IMR-90 (cell line): ENCODE measurements at regions not wholly inside any gene's neighbourhood (a gene's known extent, or its start where the extent isn't known, plus 50 kb on each side); places are given as distances from the start of the nearest gene placed in this dataset.

ENCODE experiments used
- ATAC-seq: fragments of 200-7000 bp; cut with Tn5 transposase; 2 replicates; pipeline ENCODE4 v1.9.1; 2020; ENCODE audit warnings: low read depth, mild to moderate bottlenecking, moderate library complexity
- BruUV-seq: library from RNA; stranded (reverse); fragments of 400-500 nt; replicated peaks from 2 replicates; lab custom pipeline; 2021; lab: Mats Ljungman, UMichigan
- CTCF ChIA-PET: fragments of 300-600 bp; formaldehyde crosslinking; extraction: SDS; loops from one replicate; lab custom pipeline; 2021; ENCODE audit warnings: antibody characterized with exemption; lab: Yijun Ruan, JAX
- POLR2A ChIA-PET: fragments of 300-600 bp; sonication (Branson Sonifier 250); formaldehyde crosslinking; loops from one replicate; lab custom pipeline; 2022; ENCODE audit warnings: antibody characterized with exemption; ENCODE audit not compliant: unreplicated experiment; lab: Charles Lee
- DNase-seq: peaks from one replicate; pipeline ENCODE4 v3.0.0; 2013
- H2AFZ ChIP-seq: replicated peaks from 2 replicates; pipeline ENCODE3; 2013; ENCODE audit warnings: low read length, mild to moderate bottlenecking; ENCODE audit not compliant: poor library complexity
- H2AK5ac ChIP-seq: 2 replicates; pipeline ENCODE4 v1.6.1; 2013; ENCODE audit warnings: low read depth, low read length, inconsistent platforms
- H2AK9ac ChIP-seq: replicated peaks from 2 replicates; pipeline ENCODE3; 2013; ENCODE audit warnings: mild to moderate bottlenecking, low read depth, low read length, moderate library complexity; ENCODE audit not compliant: poor library complexity
- H2BK120ac ChIP-seq: 2 replicates; pipeline ENCODE4 v1.6.1; 2013; ENCODE audit warnings: low read depth, low read length, inconsistent platforms
- H2BK15ac ChIP-seq: 3 replicates; pipeline ENCODE4 v1.6.1; 2013; ENCODE audit warnings: low read depth, low read length, inconsistent platforms
- H2BK20ac ChIP-seq: 2 replicates; pipeline ENCODE4 v1.6.1; 2013; ENCODE audit warnings: low read depth, mild to moderate bottlenecking, inconsistent platforms, low read length, moderate library complexity
- H2BK5ac ChIP-seq: 2 replicates; pipeline ENCODE4 v1.6.1; 2013; ENCODE audit warnings: mild to moderate bottlenecking, low read depth, low read length, inconsistent platforms; ENCODE audit not compliant: poor library complexity, severe bottlenecking
- H3K14ac ChIP-seq: replicated peaks from 2 replicates; pipeline ENCODE4 v1.6.1; 2013; ENCODE audit warnings: low read depth, low read length, inconsistent platforms
- H3K18ac ChIP-seq: 2 replicates; pipeline ENCODE4 v1.6.1; 2013; ENCODE audit warnings: low read depth, low read length, control low read depth
- H3K23ac ChIP-seq: 2 replicates; pipeline ENCODE4 v1.6.1; 2013; ENCODE audit warnings: low read depth, low read length, inconsistent platforms
- H3K27ac ChIP-seq: 2 replicates; pipeline ENCODE4 v1.5.1; 2013; ENCODE audit warnings: mild to moderate bottlenecking, control low read depth, low read length; ENCODE audit not compliant: insufficient read depth
- H3K27me3 ChIP-seq: 2 replicates; pipeline ENCODE4 v1.6.1; 2013; ENCODE audit warnings: low read length; ENCODE audit not compliant: control insufficient read depth, insufficient read depth
- H3K36me3 ChIP-seq: 2 replicates; pipeline ENCODE4 v1.6.1; 2013; ENCODE audit warnings: low read length, mixed read lengths; ENCODE audit not compliant: control insufficient read depth, insufficient read depth
- H3K4ac ChIP-seq: 2 replicates; pipeline ENCODE4 v1.6.1; 2013; ENCODE audit warnings: low read depth, low read length, inconsistent platforms
- H3K4me1 ChIP-seq: 2 replicates; pipeline ENCODE4 v1.6.1; 2013; ENCODE audit warnings: low read length, mixed read lengths; ENCODE audit not compliant: control insufficient read depth, insufficient read depth
- H3K4me2 ChIP-seq: 2 replicates; pipeline ENCODE4 v1.6.1; 2013; ENCODE audit warnings: low read depth, mild to moderate bottlenecking, control low read depth, low read length, moderate library complexity
- H3K4me3 ChIP-seq: 2 replicates; pipeline ENCODE4 v1.5.1; 2013; ENCODE audit warnings: low read depth, mild to moderate bottlenecking, control low read depth, low read length, moderate library complexity; ENCODE audit not compliant: insufficient read depth
- H3K56ac ChIP-seq: 2 replicates; pipeline ENCODE4 v1.6.1; 2013; ENCODE audit warnings: low read length, inconsistent platforms; ENCODE audit not compliant: insufficient read depth; ENCODE audit errors: extremely low read depth
- H3K79me1 ChIP-seq, 2 experiments: 2 replicates each; pipeline ENCODE4 v1.6.1; 2013; ENCODE audit warnings: low read length in 2 of 2, inconsistent platforms in 1 of 2, low read depth in 1 of 2
- H3K9ac ChIP-seq: 2 replicates; pipeline ENCODE4 v1.6.1; 2013; ENCODE audit warnings: low read depth, low read length, control low read depth
- H3K9me1 ChIP-seq: 2 replicates; pipeline ENCODE4 v1.6.1; 2013; ENCODE audit warnings: low read length, inconsistent platforms; ENCODE audit not compliant: insufficient read depth
- H3K9me3 ChIP-seq: 2 replicates; pipeline ENCODE4 v1.6.1; 2013; ENCODE audit warnings: low read length; ENCODE audit not compliant: control insufficient read depth, insufficient read depth
- H4K20me1 ChIP-seq: 2 replicates; pipeline ENCODE4 v1.6.1; 2013; ENCODE audit warnings: low read length, inconsistent platforms; ENCODE audit not compliant: insufficient read depth
- H4K5ac ChIP-seq: 2 replicates; pipeline ENCODE4 v1.6.1; 2013; ENCODE audit warnings: mild to moderate bottlenecking, low read depth, low read length, control low read depth
- H4K8ac ChIP-seq, 2 experiments: 2 replicates each; pipeline ENCODE4 v1.6.1; 2013; ENCODE audit warnings: low read depth in 2 of 2, low read length in 2 of 2, control low read depth in 1 of 2, inconsistent platforms in 1 of 2
- H4K91ac ChIP-seq: 2 replicates; pipeline ENCODE4 v1.6.1; 2013; ENCODE audit warnings: low read depth, low read length, inconsistent platforms; ENCODE audit not compliant: insufficient read depth
- RFX5 ChIP-seq: IDR thresholded peaks from 2 replicates; pipeline ENCODE4 v1.8.0; 2012; ENCODE audit warnings: low read depth, mild to moderate bottlenecking, low read length, moderate library complexity
- WGBS, 2 experiments: methylation state at CpG; one replicate each; pipeline versions ENCODE4 v1.1.5 to v1.1.7; 2013; ENCODE audit warnings: missing lambda C conversion rate in 2 of 2; ENCODE audit not compliant: insufficient read length in 1 of 2; ENCODE audit errors: extremely low coverage in 2 of 2; 5-methylcytosine and 5-hydroxymethylcytosine counted together
- dilution Hi-C: fragments of 300-500 bp; cut with HindIII; formaldehyde crosslinking; loops from one replicate; pipeline ENCODE4 v1.14.3; 2018; ENCODE audit warnings: low sequenced_read_pairs; ENCODE audit not compliant: unreplicated experiment
- in situ Hi-C: fragments of 300-500 bp; cut with MboI; formaldehyde crosslinking; loops from 3 replicates; pipeline ENCODE4 v1.14.3; 2019; ENCODE audit warnings: low sequenced_read_pairs, inconsistent platforms, mixed read lengths
- intact Hi-C: fragments of 100-400 bp; cut with micrococcal nuclease; formaldehyde crosslinking; loops from 2 replicates; pipeline ENCODE4 v1.10.0; 2022

DNA sequence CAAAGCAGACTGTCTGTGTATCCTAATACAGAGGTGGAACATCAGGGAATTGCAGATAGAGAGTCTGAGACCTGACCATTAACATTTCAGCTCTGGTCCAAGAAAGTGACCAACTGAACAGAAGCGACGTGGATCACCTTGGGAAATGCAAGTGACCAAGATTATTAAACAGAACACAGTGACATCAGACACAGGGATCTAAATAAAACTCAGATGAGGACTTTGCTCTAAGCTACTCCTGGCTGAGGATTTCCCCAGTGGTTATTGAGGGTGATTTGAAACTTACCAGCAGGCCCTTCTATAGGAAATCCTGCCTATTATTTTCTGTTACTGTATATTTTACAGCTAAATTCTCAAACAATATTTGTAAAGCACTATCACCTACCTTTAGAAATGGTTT, 436.0 kb downstream of the TMEM38B start:
- BruUV-seq, result no TSS peak
- H3K9me3 ChIP-seq, result peaks cover 2% of the 10 kb centered on the region; the same call in 1 of the 2 replicates
- no peak overlapping the region for H4K91ac ChIP-seq
- H2BK5ac ChIP-seq, result no peak overlapping the region
- no peaks in the 10 kb centered on the region for H3K79me1 ChIP-seq
- no CpG with 5 or more reads among the region's 2 CpGs for WGBS, 2 experiments
- H3K23ac ChIP-seq, result no peak overlapping the region
- no peak overlapping the region for H3K4ac ChIP-seq
- no peak overlapping the region for H2BK20ac ChIP-seq
- ATAC-seq (no peak), DNase-seq (no peak)
- H3K36me3 ChIP-seq, result no peaks in the 10 kb centered on the region
- H3K27ac ChIP-seq, result no peak overlapping the region
- H4K5ac ChIP-seq, result no peak overlapping the region
- H4K8ac ChIP-seq, result no peak overlapping the region
- no peak overlapping the region for H2BK15ac ChIP-seq
- no peak overlapping the region for H2AFZ ChIP-seq
- H4K20me1 ChIP-seq, result no peaks in the 10 kb centered on the region
- in situ Hi-C loops (no loop called here), intact Hi-C loops (no loop called here), dilution Hi-C loops (no loop called here)
- ChIA-PET CTCF (no interaction called here), POLR2A (no interaction called here)
- H2AK5ac ChIP-seq, result no peak overlapping the region
- H3K27me3 ChIP-seq, result no peaks in the 10 kb centered on the region
- H3K4me2 ChIP-seq, result no peak overlapping the region
- H3K9ac ChIP-seq, result no peak overlapping the region
- no peak overlapping the region for H3K56ac ChIP-seq
- H3K18ac ChIP-seq, result no peak overlapping the region
- H3K9me1 ChIP-seq, result no peaks in the 10 kb centered on the region
- H3K4me1 ChIP-seq, result no peaks in the 10 kb centered on the region
- H3K4me3 ChIP-seq, result no peak overlapping the region
- no peak overlapping the region for H3K14ac ChIP-seq
- no peak for TF ChIP-seq RFX5
- no peak overlapping the region for H2BK120ac ChIP-seq
- no peak overlapping the region for H2AK9ac ChIP-seq
